Type B pancreatic cell (in vitro differentiated cells): ENCODE measurements at regions not wholly inside any gene's neighbourhood (a gene's known extent, or its start where the extent isn't known, plus 50 kb on each side); places are given as distances from the start of the nearest gene placed in this dataset.
"Not testable (repeated sequence)": the region's sequence is repeated elsewhere in the genome, so short reads cannot be mapped to it uniquely, and the experiment has no call there.

ENCODE experiments used
- DNase-seq: peaks from one replicate; pipeline ENCODE4 v3.0.0; 2021; ENCODE audit warnings: mixed read lengths; ENCODE audit not compliant: unreplicated experiment; ENCODE audit errors: extremely low spot score
- H3K27ac Mint-ChIP-seq: 2 replicates; pipeline ENCODE4 v1.8.0; 2021; ENCODE audit warnings: mild to moderate bottlenecking, mixed read lengths
- H3K27me3 Mint-ChIP-seq: 2 replicates; pipeline ENCODE4 v1.8.0; 2021; ENCODE audit warnings: mixed read lengths
- H3K36me3 Mint-ChIP-seq: 2 replicates; pipeline ENCODE4 v1.8.0; 2021; ENCODE audit warnings: mixed read lengths
- H3K4me1 Mint-ChIP-seq: one replicate; pipeline ENCODE4 v1.8.0; 2021; ENCODE audit warnings: mixed read lengths; ENCODE audit not compliant: unreplicated experiment
- H3K4me3 Mint-ChIP-seq: 2 replicates; pipeline ENCODE4 v1.8.0; 2021; ENCODE audit warnings: mild to moderate bottlenecking, mixed read lengths
- H3K9me3 Mint-ChIP-seq: 2 replicates; pipeline ENCODE4 v1.8.0; 2021; ENCODE audit warnings: mixed read lengths
- CTCF ChIP-seq: fragments of 200-600 bp; sonication (generic); conservative IDR thresholded peaks from 2 replicates; pipeline ENCODE4 v1.5.0; 2021; ENCODE audit warnings: antibody characterized with exemption, mild to moderate bottlenecking

- no peaks in the 10 kb centered on the region for H3K36me3 Mint-ChIP-seq
- DNase-seq = no peak
Observed at GRCh38 chr5:28313321-28313951, 1275.0 kb upstream of the CDH9 start.

GRCh38 chr5:28310696-28311095, 1272.3 kb upstream of the CDH9 start:
- Mint-ChIP-seq H3K4me3 (no peak overlapping the region), H3K9me3 (peaks cover 4% of the 10 kb centered on the region), H3K27ac (no peak overlapping the region), H3K4me1 (no peaks in the 10 kb centered on the region), H3K27me3 (no peaks in the 10 kb centered on the region), H3K36me3 (no peaks in the 10 kb centered on the region)
- TF ChIP-seq CTCF = no peak
- no peak for DNase-seq

More at GRCh38 chr5:28313321-28313951, 1275.0 kb upstream of the CDH9 start:
- H3K4me1 Mint-ChIP-seq = no peaks in the 10 kb centered on the region
- H3K27me3 Mint-ChIP-seq = no peaks in the 10 kb centered on the region
- H3K27ac Mint-ChIP-seq = no peak overlapping the region
- no peak overlapping the region for H3K4me3 Mint-ChIP-seq
- no peak for TF ChIP-seq CTCF
- peaks cover 6% of the 10 kb centered on the region for H3K9me3 Mint-ChIP-seq

- no peak for TF ChIP-seq CTCF
- no peak overlapping the region for H3K27ac Mint-ChIP-seq
- DNase-seq = no peak
- H3K27me3 Mint-ChIP-seq = no peaks in the 10 kb centered on the region
- H3K9me3 Mint-ChIP-seq = peaks cover 13% of the 10 kb centered on the region
- H3K4me3 Mint-ChIP-seq = no peak overlapping the region
- H3K4me1 Mint-ChIP-seq = no peaks in the 10 kb centered on the region
- H3K36me3 Mint-ChIP-seq = no peaks in the 10 kb centered on the region
Observed at GRCh38 chr5:28305891-28306290, 1267.5 kb upstream of the CDH9 start.

- DNase-seq = no peak
- TF ChIP-seq CTCF = no peak
- Mint-ChIP-seq H3K27ac (no peak overlapping the region), H3K4me1 (no peaks in the 10 kb centered on the region), H3K36me3 (no peaks in the 10 kb centered on the region), H3K4me3 (no peak overlapping the region), H3K9me3 (peaks cover 14% of the 10 kb centered on the region), H3K27me3 (no peaks in the 10 kb centered on the region)
Observed at GRCh38 chr5:28301712-28302111, 1263.3 kb upstream of the CDH9 start.

- no peak for TF ChIP-seq CTCF
- Mint-ChIP-seq H3K27ac (no peak overlapping the region), H3K36me3 (no peaks in the 10 kb centered on the region), H3K27me3 (no peaks in the 10 kb centered on the region), H3K4me1 (no peaks in the 10 kb centered on the region), H3K4me3 (no peak overlapping the region), H3K9me3 (peaks cover 4% of the 10 kb centered on the region)
- no peak for DNase-seq
Observed at GRCh38 chr5:28296254-28297013, 1258.0 kb upstream of the CDH9 start.

- not testable (repeated sequence) for H3K4me1 Mint-ChIP-seq, H3K27me3 Mint-ChIP-seq, DNase-seq, H3K9me3 Mint-ChIP-seq, H3K36me3 Mint-ChIP-seq, H3K27ac Mint-ChIP-seq
- peak overlapping the region; percentile 71 for H3K4me3 Mint-ChIP-seq
Observed at GRCh38 chr5:28287021-28287420, 1248.6 kb upstream of the CDH9 start.
